Occipital lobe (tissue), 1 donor: ENCODE measurements at regions not wholly inside any gene's neighbourhood (a gene's known extent, or its start where the extent isn't known, plus 50 kb on each side); places are given as distances from the start of the nearest gene placed in this dataset.
"Not testable (repeated sequence)": the region's sequence is repeated elsewhere in the genome, so short reads cannot be mapped to it uniquely, and the experiment has no call there.

Experiments used
- DNase-seq: peaks from one replicate; lab custom pipeline; 2025; lab: John Stamatoyannopoulos, UW

GRCh38 chr15:30030345-30030744 is 52.4 kb upstream of the GOLGA8J start:
- DNase-seq = no peak

DNA sequence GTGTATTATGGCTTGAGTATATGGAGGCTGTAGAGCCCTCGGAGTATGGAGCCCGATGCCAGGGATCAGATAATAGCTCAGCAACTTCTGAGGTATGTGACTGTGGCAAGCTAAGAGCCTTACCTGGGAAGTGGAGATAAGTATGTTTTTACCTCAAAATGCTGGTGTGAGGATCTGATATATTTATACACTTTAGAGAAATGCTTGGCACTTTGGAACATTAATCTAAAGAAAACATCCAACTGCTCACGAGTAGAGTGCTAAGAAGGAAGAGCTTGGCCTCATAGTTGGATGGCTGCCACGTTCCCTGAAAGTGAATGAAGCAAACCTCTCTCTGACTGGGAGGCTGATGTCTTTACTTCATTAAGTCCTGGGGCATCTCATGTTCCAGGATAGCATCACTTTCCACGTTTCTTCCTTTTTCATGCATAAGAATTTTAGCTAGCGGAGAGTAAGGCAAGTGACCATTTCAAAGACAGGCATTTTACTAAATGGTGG is 58.9 kb upstream of the GOLGA8J start:
- no peak for DNase-seq

DNA sequence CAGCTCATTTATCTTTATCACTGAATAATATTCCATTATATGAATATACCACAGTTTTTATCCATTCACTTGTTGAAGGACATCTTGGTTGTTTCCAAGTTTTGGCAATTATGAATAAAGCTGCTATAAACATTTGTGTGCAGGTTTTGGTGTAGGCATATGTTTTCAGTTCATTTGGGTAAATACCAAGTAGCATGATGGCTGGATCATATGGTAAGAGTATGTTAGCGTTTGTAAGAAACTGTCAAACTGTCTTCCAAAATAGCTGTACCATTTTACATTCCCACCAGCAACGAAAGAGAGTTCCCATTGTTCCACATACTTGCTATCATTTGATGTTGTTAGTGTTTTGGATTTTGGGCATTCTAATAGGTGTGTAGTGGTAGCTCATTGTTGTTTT is 72.0 kb upstream of the GOLGA8J start:
- DNase-seq = no peak

- DNase-seq = no peak
Observed at GRCh38 chr15:30008156-30008555, 74.6 kb upstream of the GOLGA8J start.

GRCh38 chr15:30001602-30002001 is 81.2 kb upstream of the GOLGA8J start:
- DNase-seq = peak; percentile 90

DNA sequence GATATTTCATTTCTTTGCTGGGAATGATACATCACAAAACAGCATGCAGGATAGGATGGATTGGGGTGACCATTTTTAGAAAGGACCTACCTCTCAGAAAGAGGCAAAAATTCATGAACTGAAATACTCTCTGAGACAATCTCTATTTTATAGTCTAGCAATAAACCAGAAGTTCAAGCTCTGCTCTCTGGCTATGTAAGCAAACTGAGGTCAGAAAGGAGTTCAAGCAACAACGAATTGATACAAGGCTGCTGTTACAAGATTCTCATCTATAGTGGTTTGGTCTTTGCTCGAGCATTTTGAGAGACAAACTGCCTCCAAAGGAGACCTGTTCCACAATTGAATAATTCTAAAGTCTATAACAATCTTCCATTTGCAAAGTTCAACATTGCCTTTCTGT is 84.7 kb upstream of the GOLGA8J start:
- no peak for DNase-seq

- DNase-seq = no peak
Observed at GRCh38 chr15:29997499-29997898, 85.3 kb upstream of the GOLGA8J start.

- DNase-seq = no peak
Observed at GRCh38 chr15:29994284-29994683, 88.5 kb upstream of the GOLGA8J start.

GRCh38 chr15:29990954-29991353 is 91.8 kb upstream of the GOLGA8J start:
- no peak for DNase-seq

DNA sequence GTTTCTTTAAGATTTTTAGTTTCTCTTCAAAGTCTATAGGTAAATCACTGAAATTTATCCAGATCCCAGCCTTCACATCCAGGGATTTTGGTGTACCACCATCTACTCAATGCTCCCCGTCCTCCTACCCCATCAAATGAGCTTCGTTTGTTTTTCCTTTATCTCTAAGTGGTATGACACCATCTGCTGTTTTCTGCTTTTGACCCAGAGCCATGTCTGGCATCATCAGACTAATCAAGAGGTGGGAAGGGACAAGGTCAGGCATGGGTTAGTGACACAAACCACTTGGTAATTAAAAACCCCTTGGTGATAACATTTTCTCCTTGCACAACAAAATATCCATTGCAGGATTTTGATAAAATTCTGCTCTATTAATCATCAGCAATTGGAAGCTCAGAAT is 92.7 kb upstream of the GOLGA8J start:
- DNase-seq = no peak

DNA sequence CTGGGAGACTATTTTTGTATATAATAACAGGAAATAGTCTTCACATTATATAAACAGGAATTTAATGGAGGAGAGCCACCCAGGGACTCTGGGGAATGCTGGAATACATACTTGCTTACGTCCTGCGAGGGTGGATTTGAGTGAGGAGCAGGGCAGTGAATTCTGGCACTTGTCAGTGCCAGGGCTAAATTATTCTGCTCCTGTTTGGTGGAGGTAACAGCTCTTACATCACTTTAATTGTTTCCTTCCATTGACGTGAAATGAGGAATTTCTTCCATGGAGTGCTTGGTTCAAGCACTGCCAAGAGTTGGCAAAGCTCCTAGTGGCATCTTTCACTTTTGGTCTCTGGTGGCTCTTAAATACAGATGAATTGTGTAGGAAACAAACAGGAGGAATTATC is 94.1 kb upstream of the GOLGA8J start:
- DNase-seq = no peak

- DNase-seq = no peak
Observed at GRCh38 chr15:29986946-29987345, 95.8 kb upstream of the GOLGA8J start.

DNA sequence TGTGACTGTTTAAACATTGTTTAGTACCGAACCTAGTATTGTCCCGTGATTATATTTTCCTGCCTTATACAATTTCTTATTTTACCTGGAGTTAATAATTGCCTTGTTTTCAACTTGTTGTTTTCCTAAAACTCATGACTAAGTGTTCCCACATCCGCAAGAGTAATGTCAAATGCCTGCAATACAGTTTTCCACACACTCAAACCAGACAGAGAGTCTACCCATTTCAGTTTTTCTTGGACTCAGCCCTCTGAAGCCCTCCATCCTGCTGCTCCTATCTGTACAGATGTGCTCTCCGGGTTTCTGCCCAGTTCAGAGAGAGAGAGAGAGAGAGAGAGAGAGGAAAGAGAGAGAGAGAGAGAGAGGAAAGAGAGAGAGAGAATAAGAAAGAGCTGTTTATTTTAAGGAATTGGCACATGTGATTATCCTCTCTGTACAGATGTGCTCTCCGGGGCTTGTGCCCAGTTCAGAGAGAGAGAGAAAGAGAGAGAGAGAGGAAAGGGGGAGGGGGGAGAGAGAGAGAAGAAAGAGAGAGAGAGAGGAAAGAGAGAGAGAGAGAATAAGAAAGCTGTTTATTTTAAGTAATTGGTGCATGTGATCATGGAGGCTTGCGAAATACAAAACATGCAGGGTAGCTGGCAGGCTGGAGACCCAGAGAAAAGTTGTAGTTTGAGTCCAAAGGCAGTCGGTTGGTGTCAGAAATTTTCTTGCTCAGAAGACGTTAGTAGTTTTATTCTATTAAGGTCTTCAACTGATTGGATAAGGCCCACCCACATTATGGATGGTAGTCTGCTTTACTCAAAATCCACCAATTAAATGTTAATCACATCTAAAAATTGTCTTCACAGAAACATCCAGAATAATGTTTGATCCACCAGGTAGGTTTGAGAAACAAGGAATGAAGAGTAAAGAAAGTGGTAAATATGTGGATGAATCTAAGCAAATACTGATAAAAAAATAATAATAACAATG is 104.1 kb upstream of the GOLGA8J start:
- DNase-seq = no peak

GRCh38 chr15:29974056-29974455 is 108.7 kb upstream of the GOLGA8J start:
- DNase-seq = not testable (repeated sequence)

GRCh38 chr15:29972051-29972450 is 110.7 kb upstream of the GOLGA8J start:
- no peak for DNase-seq

DNA sequence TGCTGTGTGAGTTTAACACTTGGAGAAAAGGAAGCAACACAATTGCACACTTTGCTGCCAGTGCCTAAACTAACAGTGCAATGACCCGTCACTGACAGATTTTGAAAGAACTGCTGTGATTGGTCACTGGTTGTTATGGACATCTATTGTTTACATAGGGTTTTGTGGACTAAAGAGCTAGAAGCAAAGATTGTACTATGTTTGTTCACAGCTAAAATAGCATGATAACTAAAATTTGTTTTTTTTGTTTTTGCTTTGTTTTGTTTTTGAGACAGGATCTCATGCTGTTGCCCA is 112.4 kb upstream of the GOLGA8J start:
- DNase-seq = no peak

DNA sequence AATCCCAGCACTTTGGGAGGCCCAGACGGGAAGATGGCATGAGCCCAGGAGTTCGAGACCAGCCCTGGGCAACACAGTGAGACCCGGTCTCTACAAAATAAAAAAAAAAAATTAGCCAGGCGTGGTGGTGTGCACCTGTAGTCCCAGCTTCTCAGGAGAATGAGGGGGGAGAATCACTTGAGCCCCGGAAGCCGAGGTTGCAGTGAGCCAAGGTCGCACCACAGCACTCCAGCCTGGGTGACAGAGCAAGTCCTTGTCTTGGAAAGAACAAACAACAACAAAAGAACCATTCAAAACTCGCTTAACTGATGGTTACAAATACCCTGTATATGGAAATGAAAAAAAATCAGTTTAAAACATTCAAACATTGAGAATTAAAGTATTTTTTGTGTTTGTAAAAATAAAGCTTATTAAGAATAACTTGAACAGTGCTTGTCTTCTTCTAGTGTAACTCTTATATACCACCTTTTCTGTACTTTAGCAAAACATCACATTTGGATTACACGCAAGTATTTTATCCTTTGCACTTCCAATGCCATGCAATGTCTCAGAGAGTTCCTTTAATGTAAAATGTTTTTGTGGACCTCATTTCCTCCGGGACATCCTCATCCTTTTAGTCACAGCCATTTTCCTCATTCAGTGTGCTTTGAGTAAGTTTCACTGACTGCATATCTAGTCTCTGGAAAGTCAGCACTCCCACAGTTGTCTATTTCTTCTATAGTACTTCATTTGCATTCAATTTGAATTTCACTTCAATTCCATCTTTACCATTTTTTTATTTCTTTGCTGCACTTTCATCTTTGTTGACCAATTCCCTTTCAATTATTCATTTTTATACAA is 113.0 kb upstream of the GOLGA8J start:
- DNase-seq = no peak

GRCh38 chr15:29968895-29969561 is 113.7 kb upstream of the GOLGA8J start:
- DNase-seq = no peak

GRCh38 chr15:29968099-29968894 is 114.5 kb upstream of the GOLGA8J start:
- peak; percentile 70 for DNase-seq

- DNase-seq = no peak
Observed at GRCh38 chr15:29962407-29962806, 120.3 kb upstream of the GOLGA8J start.
